Sigmoid colon (tissue), 4 donors: ENCODE measurements at regions not wholly inside any gene's neighbourhood (a gene's known extent, or its start where the extent isn't known, plus 50 kb on each side); places are given as distances from the start of the nearest gene placed in this dataset.

ENCODE experiments used
- CTCF ChIP-seq, 4 experiments: fragments of 450-650 bp in 3 of 4; fragments of 200-600 bp in 1 of 4; IDR thresholded peaks; one replicate each; pipeline ENCODE4 v1.5.1; 2016 to 2019; ENCODE audit warnings: antibody characterized with exemption in 4 of 4, mild to moderate bottlenecking in 3 of 4, moderate library complexity in 2 of 4
- EP300 ChIP-seq, 4 donors: sonication (generic); formaldehyde crosslinking; IDR thresholded peaks; one replicate each; pipeline ENCODE4 v1.6.1; 2017; ENCODE audit warnings: antibody characterized with exemption in 4 of 4
- POLR2A ChIP-seq, 2 donors: fragments of 450-650 bp; IDR thresholded peaks; one replicate each; pipeline ENCODE4 v1.6.1; 2016; ENCODE audit warnings: antibody characterized with exemption in 2 of 2, mild to moderate bottlenecking in 2 of 2, moderate library complexity in 2 of 2

GRCh38 chr5:102138243-102138653, 157.8 kb downstream of the SLCO4C1 start:
- TF ChIP-seq CTCF (IDR thresholded peaks at IDR 0.05) (no peak), POLR2A (IDR thresholded peaks at IDR 0.05) (no peak), EP300 (IDR thresholded peaks at IDR 0.05) (no peak)
